ENCODE measurements at regions not wholly inside any gene's neighbourhood (a gene's known extent, or its start where the extent isn't known, plus 50 kb on each side); places are given as distances from the start of the nearest gene placed in this dataset.

DNA sequence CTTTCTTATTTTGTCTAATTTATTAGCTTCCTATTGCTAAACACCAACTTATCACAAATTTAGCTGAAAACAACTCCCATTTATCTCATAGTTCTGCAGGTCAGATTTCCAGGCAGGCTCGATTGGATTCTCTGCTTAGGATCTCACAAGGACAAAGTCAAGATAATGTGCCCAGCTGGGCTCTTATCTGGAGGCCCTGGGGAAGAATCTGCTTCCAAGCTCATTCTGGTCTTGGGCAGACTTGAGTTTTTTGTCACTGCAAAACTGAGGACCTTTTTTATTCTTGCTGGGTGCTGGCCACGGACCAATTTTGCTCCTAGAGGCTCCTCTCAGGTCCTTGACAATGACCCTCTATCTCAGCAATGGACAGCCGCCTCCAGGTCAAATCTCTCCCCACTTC, 215.5 kb downstream of the TRIB2 start:
- DNase-seq: no peak

DNA sequence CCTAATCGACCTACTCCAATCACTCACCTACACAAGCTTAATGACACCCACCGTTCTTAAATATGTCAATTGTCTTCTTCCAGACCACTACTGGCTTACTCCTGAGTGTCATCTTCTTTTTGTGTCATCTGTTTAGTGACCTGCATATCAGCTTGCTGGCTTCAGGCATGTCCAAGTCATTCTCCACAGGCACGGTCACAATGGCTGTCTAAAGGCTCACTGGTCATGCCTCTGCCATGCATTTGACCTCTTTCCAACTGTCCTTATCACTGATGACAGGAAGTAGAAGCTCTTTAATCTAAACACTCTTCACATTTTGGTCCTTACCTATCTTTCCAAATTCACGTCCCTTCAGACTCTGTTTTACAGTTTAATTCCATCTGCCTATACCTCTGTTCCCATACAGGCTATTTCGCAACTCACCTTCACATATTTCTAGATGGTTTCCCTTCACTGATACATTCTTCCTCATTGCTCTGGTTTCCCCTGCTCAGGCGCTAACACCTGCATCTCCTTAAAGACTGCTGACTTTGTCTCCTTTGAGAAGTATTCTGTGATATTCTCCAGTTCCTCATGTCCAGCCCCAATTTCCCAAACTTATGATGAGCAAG, 217.5 kb downstream of the TRIB2 start:
- no peak for DNase-seq

DNA sequence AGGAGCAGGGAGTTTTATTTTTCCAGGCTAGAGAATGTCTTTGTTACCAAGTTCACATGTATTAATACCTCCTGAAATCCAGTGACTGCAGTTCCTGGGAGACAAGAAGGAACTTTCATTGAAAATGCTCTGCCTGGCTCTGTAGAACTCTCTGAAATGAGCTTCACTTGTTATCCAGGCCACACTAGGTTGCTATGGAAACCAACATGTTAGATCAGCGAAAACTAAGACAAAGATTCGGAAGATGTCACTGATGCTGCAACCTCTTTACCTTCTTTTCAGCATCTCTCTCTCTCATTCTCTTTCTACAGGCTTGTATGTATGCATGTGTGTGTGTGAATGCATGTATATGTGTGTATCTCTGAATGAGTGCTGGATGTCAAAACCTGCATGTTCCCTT, 218.5 kb downstream of the TRIB2 start:
- DNase-seq: no peak

DNA sequence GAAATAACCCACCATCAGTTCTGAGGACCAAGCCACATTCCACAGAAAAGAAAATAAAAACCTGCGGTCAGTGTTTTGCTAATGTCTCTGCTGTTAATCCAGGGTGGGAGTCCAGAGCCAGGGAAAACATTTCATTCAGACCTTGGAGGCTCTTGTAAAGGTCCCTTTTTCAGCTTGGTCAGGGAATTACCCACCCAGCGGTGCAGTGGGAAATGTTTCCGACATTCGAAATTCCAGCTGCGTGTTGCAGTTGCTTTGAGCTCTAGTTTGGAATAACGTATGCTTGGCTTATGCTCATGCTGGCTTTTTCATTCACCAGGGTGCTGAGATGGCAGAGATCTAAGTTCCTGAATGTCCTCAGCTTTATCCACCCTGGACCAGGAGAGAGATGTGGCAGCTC, 219.1 kb downstream of the TRIB2 start:
- DNase-seq: no peak

DNA sequence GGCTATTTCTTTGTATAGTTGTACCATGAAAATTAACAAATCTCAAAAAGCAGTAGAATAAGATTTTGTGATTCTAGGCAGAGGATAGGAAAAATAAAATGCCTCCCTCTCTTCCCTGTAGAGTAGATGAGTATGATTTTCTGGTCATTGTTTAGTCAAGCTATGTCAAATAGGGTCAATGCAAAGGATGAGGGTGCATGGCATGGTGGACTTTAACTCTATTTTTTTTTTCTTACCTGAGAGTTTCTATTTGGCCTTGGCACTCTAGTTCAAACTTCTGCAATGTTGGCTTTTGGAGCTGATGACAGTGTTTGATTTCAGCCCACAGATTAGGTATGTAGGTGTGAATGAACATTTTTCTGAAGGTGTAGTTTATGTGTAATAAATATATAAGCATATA, 224.5 kb downstream of the TRIB2 start:
- no peak for DNase-seq

DNA sequence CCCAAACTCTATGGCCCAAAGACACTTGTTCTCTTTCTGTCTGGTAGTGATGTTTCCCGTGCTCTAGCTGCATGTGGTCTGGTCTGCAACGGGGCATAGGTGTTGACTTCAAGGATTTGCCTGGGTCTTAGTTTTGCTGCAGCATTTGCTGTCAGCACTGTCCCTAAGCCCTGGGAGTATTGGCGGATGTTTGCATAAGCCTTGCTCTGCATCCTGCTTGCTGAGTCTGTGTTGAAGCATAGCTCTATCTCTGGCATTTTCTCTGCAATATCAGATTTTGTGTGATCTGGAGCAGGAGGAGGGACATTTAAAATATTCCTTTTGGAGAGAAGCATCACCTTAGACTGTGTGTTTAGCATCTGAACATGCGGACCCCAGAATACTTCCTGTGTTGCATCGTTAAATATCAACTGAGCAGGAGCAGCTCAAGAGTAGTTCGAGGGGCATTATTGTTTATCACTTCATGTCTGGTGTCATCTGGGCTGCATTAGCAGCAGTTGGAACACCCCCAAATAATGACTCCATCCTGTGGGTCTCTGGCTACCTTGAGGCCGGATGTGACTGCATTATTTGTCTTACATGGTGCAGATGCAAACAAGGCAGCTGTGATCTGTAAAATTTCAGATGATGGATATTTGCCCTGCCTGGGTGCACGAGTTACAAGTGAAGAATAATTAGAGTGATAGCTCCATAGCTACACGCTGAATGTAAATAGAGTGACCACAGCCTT, 231.7 kb downstream of the TRIB2 start:
- no peak for DNase-seq

DNA sequence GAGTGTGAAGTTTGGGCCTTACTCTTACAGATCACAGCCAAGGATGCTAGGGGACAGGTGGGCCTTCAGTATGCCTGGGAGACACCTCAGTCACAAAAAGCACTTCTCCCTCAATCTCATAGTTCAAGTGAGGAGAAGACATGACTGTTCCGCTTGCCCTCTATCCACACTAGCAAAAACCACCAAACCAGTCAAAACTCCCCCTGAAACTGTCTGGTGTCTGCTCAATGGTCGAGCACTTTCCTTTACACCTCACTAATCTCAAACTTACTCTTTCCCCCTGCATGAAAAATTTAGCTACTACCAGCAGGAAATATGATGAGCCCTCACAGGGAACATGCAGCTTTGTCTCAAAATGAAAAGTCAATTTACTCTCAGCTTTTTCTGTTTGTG, 232.2 kb downstream of the TRIB2 start:
- DNase-seq: no peak

DNA sequence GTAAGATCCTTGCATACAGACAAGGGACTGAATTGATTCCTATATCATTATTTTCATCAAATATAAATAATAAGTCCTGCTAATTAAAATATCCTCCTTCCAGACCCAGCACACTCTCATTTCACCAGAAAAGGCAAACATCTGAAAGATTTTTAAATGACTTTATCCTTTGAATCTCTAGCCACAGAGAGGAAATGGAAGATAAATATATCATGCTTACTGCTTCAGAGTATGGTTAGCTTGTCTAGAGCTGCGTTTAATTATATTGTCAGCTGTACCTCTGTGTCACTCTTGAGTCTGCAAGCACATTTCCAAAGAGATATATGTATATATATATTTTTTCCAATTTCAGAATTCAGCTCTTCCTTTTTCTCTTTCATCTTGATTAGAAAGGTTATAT, 232.7 kb downstream of the TRIB2 start:
- DNase-seq: no peak

DNA sequence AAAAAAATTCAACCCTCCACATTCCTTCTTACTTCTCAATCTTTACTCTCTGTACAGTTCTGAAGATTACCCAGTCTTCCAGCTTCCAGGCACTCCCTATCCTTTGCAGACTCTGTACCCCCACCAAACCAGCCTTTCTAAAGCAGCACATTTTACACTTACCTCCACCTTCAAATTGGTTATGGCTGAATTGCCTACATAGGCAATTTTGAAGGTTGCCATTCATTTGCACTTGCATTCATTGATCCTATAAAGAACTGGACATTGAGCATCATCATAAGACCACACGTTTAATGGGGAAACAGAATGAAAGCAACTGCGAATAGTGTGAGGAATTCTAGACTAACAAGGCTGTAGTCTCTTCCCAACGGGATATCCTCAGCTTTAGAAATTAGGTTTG, 233.4 kb downstream of the TRIB2 start:
- no peak for DNase-seq

DNA sequence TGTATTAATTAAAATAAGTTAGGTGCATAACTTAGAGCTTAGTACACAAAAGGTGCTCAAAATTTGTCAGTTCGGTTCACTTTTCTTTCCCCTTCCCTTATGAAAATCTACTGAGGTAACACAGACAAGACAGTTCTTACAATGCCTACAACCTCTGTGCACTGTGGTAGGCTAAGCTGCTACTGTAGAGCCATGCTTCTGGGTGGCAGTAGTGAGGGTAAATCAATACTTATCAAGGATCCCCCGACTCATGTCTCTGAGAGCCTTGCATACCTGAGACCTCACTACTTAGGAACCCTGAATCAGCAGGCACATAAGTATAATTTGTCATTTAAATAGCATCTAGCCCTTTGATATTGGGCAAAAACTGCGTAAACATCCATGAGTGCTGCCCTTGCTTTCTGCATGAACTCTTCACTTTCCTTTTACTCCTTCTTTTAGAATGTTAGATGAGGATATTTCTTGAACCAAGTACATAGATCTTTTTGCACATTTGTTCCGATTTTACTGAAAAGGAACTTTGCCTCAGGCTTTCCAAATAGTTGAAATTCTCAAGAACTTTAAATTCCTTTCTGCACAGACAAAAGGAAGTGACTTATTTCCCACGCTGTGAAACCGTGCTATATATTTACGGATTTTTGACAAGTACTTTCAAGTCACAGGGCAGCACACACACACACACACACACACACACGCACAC, 234.4 kb downstream of the TRIB2 start:
- no peak for DNase-seq

DNA sequence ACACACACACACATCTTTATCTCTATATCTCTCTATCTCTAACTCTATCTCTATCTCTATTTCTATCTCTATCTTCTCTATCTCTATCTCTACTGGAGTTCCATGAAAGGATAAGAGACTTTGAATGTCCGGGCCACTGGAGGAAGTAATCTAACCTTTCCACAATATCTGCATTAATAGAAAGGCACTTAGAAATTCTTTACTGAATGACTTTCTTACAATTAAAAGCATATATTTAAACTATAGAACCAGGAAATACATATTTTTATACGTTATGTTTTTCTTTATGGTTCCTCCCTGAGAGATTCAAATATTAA, 234.9 kb downstream of the TRIB2 start:
- DNase-seq: no peak

DNA sequence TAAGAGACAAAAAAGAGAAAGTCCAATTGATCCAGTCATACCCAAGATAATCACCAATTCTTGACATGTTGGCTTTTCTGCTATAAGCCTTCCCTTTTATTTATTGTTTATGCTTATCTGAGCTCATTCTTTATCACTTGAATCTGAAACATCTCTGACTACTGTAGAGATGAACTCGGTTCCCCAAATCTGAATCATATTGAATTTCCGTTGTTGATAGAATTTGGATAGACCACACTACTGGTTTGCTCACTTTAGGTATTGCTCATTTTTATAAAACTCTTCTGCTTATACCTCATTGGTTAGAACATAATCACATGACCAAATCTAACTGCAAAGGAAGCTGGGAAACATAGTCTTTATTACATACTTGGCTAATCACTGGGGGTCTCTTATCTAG, 236.9 kb downstream of the TRIB2 start:
- no peak for DNase-seq

DNA sequence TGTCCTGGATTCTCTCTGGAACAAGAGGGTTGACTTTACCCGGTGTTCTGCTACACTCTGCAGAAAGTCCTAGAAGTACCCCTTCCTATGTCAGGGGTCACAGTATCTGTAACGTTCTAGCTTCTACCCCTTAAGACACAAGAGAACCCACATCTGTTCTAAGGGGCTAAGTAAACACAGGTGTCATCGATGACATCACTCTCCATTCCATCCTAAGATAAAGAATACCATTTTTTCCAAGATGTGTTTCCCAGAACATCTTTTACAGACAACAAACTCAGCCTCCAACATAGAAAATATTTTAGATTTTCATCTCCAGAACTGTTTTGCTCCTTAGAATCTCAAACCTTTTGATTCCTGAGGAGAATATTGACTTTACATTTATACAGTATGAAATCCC, 239.1 kb downstream of the TRIB2 start:
- DNase-seq: no peak

DNA sequence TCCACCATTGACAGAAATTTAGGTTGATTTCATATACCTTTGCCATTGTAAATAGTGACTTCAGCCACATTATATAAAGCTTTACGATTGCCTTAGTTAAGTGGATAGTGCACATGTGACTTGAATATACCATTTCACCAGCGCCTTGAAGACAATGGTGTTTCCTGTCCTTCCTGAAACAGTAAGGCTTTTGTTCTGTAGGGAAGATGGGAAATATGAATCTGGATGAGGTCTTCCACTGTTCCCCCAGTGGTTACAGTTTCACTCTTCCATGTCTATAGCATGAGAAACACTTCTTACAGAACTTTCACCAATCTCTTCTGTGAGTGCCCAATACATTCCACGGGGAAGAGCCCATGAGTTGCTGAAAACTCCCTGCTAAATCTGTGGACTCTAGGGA, 240.5 kb downstream of the TRIB2 start:
- no peak for DNase-seq

DNA sequence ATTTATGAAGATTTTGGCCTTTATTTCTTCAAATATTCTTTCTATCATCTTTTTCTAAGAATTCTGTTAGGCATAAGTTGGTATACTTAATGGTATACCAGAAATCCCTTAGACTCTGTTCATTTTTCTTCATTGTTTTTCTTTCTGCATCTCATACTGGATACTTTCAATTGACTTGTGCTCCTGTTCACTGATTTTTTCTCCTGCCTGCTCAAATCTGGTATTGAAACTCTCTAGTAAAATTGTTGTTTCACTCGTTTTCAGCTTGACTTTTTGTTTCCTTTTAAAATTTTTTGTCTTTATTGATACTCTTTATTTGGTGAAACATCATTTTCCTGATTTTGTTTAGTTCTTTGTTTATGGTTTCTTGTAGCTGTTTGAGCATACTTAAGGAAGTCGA, 243.2 kb downstream of the TRIB2 start:
- DNase-seq: no peak

DNA sequence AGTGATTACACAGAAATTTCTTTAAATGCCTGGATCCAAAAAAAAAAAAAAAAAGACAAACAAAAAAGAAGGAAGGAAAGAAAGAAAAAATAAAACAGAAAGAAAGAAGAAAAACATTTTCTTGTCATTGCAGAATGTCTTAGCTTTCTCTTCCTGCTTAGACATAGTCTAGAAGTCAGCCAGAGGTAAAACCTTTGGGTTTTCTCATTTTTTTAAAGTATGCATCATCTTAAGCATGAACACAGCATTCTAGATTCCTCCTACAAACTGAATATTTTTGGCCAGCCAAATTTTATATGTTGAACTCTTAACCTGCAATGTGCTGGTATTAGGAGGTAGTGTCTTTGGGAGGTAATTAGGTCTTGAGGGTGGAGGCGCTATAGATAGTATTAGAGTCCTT, 243.9 kb downstream of the TRIB2 start:
- no peak for DNase-seq

DNA sequence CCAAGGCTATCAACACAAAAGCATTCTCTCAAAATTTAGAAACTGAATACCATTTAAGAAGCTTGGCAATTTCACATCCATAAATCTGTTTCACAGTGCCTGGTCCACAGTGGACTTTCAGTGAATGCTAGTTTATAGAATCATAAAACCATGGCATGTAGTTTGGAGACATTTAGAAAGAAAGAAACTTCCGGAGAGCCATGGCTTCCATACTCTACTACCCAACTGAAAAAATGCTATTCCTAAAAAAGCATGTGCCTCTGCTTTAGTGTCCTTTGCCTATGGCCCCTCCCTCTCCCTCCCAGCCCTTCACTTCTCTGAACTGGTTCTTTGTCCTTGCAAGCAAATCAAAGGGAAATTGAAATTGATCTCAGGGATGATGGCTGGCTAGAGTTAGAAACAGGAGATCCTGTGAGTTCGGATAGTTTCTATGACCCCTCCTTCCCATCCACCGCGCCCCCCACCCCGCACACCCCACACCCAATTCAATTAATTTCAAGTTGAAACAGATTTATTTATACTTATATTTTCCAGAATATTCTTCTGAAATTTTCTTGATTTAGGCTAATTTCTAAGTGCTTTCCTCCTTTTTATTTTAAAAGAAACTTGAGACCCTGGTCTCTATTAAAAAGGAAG, 248.3 kb downstream of the TRIB2 start:
- DNase-seq: no peak

DNA sequence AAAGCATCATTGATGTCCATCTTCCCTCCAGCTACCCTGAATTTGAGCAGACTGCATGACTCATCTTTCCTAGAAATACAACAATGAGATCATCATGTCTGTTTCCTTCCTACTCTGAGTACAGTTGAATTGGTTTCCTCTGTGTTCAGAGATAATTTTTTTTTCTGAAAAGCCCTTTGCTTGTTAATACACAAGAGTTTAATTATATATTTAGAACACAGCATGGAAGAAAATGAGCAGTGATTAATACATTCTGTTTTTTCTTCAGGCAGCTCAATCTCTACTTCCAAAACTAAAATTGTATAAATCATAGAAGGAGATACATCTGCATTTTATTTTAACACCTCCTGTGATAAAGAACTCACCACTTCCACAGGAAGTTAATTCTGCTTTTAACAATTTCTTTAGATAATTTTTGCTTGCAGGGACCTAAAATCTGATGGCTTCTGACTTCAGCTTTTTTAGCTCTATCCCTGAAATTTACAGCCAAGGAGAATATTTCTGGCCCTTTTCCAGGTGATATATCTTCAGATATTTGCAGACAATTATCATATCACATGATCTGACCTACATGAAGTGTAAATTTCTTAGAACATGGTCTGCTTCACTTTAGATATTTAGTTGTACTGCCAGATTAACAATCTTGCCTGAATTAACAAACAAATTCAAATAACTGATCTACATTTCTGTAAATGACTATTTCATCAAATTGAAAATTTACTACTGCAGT, 249.0 kb downstream of the TRIB2 start:
- DNase-seq: no peak

DNA sequence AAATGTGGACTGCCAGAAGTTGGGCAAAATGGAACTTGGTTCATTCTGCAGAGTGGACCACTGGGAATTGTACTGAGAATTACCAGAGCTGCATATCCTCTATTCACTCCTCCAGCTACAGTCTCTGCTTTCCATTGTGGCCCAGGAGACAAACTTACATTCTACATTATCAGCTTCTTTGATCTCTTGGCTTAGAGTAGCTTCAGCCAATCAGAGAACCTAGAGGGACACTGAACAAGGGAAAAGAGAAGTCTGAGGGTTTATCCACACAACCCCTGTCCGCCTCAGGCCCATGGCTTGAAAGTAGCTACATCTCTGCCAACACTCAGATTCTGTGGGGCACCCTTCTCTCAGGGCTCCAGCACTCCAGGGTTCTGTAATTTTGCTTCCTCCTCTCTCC, 251.1 kb downstream of the TRIB2 start:
- no peak for DNase-seq

DNA sequence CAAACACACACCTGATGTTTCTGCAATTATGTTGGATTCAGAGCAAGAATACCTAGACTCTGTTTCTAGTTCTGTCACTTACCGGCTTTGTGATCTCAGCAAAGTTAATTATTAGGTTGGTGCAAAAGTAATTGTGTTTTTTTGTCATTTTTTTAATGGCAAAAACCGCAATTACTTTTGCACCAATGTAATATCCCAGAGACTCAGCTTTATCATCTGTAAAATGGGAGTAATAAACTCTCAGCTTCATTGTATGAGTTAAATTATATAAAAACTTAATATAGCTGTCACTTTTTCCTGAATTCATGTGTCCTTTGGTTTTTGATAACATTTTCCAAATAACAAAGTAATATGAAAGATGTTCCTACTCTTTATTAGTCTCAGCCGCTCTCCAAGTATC, 251.7 kb downstream of the TRIB2 start:
- DNase-seq: no peak

DNA sequence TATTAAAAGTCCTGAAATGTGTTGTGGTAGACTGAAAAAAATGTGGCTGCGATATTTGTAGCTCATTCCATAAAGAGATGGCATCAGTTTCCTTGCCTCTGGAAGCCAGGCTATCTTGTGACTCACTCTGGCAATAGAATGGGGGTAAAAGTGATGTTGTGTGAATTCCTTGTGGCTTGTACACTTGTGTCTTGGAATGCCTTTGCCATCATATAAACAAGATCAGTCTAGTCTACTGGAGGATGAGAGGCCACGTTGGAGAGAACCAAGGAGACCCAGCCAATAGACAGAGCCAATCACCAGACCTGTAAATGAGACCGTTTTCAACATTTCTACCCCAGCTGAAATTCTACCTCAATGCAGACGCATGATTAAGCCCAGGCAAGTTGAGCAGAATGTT, 254.1 kb downstream of the TRIB2 start:
- no peak for DNase-seq

DNA sequence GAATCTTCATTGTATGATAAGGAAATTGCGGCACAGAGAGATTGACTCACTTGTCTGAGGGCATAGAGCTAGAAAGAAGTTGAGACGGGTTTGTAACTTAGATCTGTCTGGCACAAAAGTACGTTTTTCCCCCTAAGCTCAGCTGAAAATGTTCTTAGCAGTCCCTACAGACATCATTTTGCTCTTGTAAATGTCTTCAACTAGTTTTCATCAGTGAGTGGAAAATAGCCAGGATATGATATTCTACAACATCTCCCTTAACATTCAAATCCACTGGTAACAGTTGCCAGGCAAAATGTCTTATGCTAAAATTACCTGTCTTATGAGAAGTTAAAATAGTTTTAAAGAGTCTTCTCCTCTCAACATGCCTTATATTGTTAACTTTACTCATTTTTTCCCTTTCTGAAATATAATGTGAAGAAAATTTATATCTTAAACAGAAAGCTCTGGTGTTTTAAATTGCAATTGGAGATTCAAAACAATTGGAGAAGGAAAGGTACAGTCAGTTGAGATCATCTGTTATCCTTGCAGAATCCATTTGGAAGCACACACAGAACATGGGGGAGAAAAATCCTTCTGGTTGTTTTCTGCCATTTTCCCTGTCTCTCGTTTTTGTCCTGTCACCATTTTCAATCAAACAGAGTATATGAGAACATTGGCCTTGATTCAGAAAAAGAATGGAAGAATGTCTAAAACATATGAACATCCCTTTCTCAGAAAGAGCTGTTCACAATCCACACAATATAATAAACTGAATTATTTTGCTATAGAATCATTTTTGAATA, 255.0 kb downstream of the TRIB2 start:
- no peak for DNase-seq
